AG10803 (cell line): ENCODE measurements at regions not wholly inside any gene's neighbourhood (a gene's known extent, or its start where the extent isn't known, plus 50 kb on each side); places are given as distances from the start of the nearest gene placed in this dataset.

Source experiments
- DNase-seq: peaks from one replicate; pipeline ENCODE4 v3.0.0; 2010; ENCODE audit warnings: low read depth
- H3K4me3 ChIP-seq: 2 replicates; pipeline ENCODE4 v1.5.1; 2011; ENCODE audit warnings: mild to moderate bottlenecking, low read length, control low read depth
- TF ChIP-seq, protein P1 (sequence below): conservative IDR thresholded peaks from 2 replicates; pipeline ENCODE4 v1.5.1; 2011; ENCODE audit warnings: mild to moderate bottlenecking, low read length, control low read depth, inconsistent platforms

DNA sequence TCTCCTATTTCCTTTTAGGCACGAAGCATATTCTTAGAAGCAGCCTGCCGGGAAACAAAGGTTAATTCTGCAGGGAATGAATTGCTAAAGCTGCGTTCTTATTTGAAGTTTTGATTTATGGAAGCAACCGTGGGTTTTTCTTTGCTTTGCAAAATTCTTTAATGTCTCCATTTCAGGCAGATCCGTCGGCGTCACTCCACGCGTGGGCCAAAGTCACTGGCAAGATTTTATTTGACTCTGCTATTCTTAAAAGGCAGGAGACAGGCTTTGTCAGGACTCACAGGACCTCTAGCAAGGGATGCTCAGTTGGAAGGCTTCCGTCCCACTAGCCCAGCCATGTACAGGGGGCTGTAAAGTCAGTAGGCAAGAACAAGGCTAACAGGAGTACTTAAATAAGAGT, 387.3 kb upstream of the XYLT1 start:
- no peak overlapping the region for H3K4me3 ChIP-seq
- TF ChIP-seq, protein P1, sequence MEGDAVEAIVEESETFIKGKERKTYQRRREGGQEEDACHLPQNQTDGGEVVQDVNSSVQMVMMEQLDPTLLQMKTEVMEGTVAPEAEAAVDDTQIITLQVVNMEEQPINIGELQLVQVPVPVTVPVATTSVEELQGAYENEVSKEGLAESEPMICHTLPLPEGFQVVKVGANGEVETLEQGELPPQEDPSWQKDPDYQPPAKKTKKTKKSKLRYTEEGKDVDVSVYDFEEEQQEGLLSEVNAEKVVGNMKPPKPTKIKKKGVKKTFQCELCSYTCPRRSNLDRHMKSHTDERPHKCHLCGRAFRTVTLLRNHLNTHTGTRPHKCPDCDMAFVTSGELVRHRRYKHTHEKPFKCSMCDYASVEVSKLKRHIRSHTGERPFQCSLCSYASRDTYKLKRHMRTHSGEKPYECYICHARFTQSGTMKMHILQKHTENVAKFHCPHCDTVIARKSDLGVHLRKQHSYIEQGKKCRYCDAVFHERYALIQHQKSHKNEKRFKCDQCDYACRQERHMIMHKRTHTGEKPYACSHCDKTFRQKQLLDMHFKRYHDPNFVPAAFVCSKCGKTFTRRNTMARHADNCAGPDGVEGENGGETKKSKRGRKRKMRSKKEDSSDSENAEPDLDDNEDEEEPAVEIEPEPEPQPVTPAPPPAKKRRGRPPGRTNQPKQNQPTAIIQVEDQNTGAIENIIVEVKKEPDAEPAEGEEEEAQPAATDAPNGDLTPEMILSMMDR, result no peak
- no peak for DNase-seq

DNA sequence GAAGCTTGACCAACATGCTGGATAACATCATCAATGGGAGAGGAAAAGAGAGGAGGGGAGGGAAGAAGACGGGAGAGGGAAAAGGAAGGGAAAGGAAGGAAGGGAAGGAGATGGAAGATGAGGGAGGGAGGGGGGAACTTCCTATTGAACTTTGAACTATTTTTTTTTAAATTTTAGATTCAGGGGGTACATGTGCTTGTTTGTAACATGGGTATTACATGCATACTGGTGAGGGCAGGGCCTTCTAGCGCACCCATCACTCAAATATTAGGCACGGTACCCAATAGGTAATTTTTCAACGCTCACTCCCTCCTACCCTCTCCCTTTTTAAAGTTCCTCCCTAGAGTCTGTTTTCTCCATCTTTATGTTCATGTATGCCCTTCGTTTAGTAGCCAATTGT, 383.2 kb upstream of the XYLT1 start:
- DNase-seq, result no peak
- TF ChIP-seq, protein P1, result no peak
- H3K4me3 ChIP-seq, result no peak overlapping the region

DNA sequence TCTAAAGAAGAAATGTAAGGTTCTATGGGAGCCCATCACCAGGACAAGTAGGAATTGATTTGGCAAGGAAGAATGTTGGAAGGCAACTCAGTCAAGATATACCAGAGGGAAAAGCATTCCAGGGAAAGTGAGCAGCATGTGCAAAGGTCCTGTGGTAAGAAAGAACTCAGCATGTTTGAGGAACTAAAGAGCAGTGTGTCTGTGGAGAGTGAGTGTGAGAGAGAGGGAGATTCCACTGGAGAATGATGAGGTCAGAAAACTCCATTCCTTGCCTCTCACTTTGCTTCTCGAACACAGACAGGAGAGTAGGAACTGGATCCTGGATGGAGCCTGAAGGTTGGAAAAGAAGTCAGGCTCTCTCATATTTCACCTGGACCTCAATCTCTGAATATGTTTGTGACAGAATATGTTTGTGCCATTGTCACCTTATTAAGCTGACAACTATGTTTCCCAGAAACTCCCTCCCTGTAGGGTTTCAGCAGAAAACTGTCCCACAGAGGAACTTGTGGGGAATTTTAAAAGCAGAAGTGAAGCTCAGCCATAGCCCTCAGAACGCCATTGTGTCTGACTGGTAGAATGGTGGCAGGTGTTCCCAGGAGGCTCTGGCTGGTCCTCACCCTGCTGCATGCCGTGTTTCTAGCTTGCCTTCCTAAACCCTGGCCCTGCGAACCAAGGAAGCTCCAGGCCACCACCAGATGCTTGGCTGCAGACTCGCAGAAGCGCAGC, 382.4 kb upstream of the XYLT1 start:
- TF ChIP-seq, protein P1, result no peak
- DNase-seq, result no peak
- no peak overlapping the region for H3K4me3 ChIP-seq

DNA sequence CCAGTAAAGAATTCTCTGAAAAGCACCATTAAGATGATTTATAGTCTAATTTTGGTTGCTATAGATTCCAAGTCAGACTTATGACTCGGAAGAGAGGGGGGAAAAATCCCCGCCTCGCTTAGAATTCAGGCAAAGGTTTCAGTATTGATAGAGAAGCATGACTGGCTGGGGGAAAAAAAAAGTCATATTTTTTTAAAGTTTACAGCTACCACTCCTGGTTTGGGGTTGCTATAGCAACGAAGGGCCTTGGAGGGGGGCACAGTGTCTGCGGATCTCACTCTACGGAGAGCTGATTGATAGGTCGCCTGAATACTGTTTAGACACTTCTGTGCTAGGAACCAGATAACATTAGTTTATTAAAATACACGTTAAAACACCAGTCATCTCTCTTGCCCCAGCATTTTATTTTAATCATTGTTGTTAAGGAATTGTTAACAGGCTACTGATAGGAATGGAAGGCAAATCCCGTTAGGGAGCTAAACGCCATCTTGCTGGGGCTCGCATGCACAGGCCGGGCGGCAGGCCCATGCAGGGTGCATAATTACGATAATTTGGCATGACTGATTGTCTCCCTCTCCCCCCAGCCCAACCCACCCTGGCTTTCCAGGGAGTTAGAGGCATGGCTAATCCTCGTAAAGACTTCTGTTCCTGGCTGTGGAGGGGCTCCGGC, 380.0 kb upstream of the XYLT1 start:
- TF ChIP-seq, protein P1, result no peak
- H3K4me3 ChIP-seq, result no peak overlapping the region
- no peak for DNase-seq

DNA sequence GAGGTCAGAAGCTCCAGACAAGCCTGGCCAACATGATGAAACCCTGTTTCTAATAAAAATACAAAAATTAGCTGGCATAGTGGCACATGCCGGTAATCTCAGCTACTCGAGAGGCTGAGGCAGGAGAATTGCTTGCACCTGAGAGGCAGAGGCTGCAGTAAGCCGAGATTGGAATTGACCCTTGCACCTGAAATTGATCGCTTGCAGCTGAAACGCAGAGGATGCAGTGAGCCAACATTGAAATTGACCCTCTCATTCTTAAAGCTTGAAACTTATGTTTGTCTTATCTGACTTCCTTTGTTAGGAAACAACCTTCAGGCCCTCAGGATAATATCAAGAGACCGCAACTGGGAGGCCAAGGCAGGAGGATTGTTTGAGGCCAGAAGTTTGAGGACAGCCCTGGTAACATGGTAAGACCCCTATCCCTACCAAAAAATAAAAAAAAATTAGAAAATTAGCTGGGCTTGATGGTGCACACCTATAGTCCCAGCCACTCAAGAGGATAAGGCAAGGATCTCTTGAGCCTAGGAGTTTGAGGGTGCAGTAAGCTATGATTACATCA, 376.6 kb upstream of the XYLT1 start:
- TF ChIP-seq, protein P1, result no peak
- H3K4me3 ChIP-seq, result no peak overlapping the region
- no peak for DNase-seq

DNA sequence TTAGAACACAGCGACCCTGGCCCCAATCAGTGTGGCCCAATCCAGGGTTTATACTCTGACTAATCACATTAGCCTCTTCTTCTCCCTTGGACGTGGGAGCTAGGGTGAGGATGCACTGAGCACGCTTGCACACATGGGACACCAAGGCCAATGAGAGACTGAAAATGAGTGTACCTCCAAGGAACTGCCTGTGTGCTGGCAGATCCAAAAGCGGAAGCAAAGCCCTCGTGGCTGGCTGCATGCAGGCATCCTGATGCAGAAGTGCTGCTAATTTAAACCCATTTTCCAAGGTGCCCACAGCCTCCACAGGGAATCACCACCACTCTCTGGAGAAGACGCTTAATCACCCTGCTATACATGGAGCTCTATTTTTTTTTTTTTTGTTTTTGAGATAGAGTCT, 375.3 kb upstream of the XYLT1 start:
- TF ChIP-seq, protein P1, result no peak

DNA sequence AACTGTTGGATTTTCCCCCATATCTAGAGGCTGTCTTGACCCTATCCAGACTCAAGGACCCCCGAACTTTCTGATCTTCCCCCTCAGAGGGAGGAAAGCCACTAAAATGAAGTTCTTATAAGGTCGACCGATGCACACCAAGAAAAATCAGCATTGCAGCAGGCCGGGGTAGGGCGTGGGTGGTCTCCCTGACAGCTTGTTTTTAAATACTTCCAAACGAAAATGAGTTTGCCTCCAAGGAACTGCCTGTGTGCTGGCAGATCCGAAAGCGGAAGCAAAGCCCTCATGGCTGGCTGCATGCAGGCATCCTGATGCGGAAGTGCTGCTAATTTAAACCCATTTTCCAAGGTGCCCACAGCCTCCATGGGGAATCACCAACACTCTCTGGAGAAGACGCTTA, 374.3 kb upstream of the XYLT1 start:
- TF ChIP-seq, protein P1, result no peak
- no peak overlapping the region for H3K4me3 ChIP-seq
- no peak for DNase-seq

More for the DNA sequence above, 375.3 kb upstream of the XYLT1 start:
- H3K4me3 ChIP-seq, result no peak overlapping the region
- DNase-seq, result no peak
